ENCODE measurements at regions not wholly inside any gene's neighbourhood (a gene's known extent, or its start where the extent isn't known, plus 50 kb on each side); places are given as distances from the start of the nearest gene placed in this dataset.

DNA sequence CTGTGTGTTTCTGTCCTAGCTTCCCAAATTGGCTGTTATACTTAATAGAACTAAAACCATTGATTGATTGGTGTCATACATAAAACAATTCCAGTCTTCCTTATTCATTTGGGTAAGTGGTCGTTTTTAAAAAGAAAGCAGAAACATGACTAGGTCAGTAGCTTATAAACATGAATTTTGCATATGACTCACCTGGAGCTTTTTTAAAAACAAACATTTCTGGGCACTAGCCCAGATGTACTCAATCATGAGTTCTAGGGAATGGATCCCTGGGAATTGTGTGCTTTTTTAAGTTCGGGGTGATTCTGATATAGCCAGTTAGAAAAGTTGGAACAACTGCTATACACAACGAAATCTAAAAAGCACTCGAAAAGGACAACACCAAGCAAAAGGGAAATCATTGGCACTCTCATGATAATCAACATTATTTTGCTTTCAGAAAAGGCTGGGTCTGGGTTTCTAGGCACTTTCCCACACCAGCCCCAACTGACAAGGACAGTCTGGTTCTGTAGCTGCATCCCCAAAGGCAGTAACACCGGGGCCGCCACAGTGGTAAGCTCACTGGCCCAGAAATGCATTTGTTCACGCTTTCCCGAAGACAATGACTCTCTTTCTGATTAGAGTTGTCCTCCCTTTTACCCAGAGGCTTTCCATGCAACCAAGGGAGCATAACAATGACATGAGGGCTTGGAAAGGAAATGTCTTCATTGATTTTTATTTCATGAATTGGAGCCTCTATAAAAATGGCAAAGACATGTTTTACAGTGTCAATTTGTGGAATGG, 664.9 kb upstream of the WWC1 start:
- TF ChIP-seq, protein P1, sequence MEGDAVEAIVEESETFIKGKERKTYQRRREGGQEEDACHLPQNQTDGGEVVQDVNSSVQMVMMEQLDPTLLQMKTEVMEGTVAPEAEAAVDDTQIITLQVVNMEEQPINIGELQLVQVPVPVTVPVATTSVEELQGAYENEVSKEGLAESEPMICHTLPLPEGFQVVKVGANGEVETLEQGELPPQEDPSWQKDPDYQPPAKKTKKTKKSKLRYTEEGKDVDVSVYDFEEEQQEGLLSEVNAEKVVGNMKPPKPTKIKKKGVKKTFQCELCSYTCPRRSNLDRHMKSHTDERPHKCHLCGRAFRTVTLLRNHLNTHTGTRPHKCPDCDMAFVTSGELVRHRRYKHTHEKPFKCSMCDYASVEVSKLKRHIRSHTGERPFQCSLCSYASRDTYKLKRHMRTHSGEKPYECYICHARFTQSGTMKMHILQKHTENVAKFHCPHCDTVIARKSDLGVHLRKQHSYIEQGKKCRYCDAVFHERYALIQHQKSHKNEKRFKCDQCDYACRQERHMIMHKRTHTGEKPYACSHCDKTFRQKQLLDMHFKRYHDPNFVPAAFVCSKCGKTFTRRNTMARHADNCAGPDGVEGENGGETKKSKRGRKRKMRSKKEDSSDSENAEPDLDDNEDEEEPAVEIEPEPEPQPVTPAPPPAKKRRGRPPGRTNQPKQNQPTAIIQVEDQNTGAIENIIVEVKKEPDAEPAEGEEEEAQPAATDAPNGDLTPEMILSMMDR (IDR thresholded peaks at IDR 0.05; ENCODE audit: low read depth, low read length) = no peak
- no peak overlapping the region for H3K4me3 ChIP-seq
- H3K27me3 ChIP-seq = no peaks in the 10 kb centered on the region
- no peaks in the 10 kb centered on the region for H3K9me3 ChIP-seq (ENCODE audit: low read depth)
- no peaks in the 10 kb centered on the region for H3K4me1 ChIP-seq (ENCODE audit: low read depth)
- H3K36me3 ChIP-seq = no peaks in the 10 kb centered on the region
- no peak for DNase-seq (ENCODE audit: low read depth in 1 of 2, low spot score in 1 of 2)
- no peak overlapping the region for H3K27ac ChIP-seq

DNA sequence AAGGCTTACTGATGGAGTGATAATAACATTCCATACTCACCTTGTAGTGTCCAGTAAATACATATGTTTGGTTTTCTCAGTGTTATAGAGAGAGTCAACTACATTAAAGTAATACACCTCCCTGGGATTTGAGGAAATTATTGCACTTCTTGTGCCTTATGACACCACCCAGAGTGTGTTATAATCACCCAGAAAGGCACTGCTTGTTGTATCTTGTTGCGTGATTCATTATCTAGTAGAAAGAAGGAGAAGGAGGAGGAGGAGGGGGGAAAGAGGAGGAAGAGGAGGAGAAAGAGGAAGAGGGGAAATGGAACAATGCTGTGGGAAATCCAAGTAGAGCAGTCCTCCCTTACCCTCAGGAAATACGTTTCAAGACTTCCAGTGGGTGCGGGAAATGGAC, 661.8 kb upstream of the WWC1 start:
- no peaks in the 10 kb centered on the region for H3K27me3 ChIP-seq
- H3K36me3 ChIP-seq = no peaks in the 10 kb centered on the region
- no peak for DNase-seq (ENCODE audit: low read depth in 1 of 2, low spot score in 1 of 2)
- no peak overlapping the region for H3K4me3 ChIP-seq
- H3K27ac ChIP-seq = no peak overlapping the region
- H3K4me1 ChIP-seq (ENCODE audit: low read depth) = peaks cover 18% of the 10 kb centered on the region
- H3K9me3 ChIP-seq (ENCODE audit: low read depth) = no peaks in the 10 kb centered on the region
- TF ChIP-seq, protein P1 (IDR thresholded peaks at IDR 0.05; ENCODE audit: low read depth, low read length) = no peak

DNA sequence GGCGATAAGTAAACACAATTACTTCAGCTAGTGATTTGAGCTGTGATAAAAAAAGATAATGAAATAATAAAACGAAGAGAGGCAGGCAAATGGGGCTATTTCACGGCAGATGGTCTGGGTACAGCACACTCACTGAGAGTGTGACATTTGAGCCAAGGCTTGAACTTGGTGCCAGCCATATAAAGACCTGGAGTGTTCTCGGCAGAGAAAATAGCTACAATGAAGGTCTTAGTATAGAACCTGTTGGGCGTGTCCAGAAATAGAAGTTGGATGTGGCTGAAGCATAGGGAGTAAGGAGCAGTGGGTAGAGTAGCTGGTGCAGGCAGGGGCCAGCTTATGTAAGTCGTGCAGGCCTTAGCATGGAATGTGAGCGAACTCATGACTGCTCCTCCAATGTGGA, 660.3 kb upstream of the WWC1 start:
- Histone ChIP-seq H3K4me3 (no peak overlapping the region), H3K27me3 (no peaks in the 10 kb centered on the region), H3K4me1 (ENCODE audit: low read depth) (peaks cover 18% of the 10 kb centered on the region), H3K36me3 (no peaks in the 10 kb centered on the region), H3K27ac (no peak overlapping the region), H3K9me3 (ENCODE audit: low read depth) (no peaks in the 10 kb centered on the region)
- TF ChIP-seq, protein P1 (IDR thresholded peaks at IDR 0.05; ENCODE audit: low read depth, low read length) = no peak
- no peak for DNase-seq (ENCODE audit: low read depth in 1 of 2, low spot score in 1 of 2)

DNA sequence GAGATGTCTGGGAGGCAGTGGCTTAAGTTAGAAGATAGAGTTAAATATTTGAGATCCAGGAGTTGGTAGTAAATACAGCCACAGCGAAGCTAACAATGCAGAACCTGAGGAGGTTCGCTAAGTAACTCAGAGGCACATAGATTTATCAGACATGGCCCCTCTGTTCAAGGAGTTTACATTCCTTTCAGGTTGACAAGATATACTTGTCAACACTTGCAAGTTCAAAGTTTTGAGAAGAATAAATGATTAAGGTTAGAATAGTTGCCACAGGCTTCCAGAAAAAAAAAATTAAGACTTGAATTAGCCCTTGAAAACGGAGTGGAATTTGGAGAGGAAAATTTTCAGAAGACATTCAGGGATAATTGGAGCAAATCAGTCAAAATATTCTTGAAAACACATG, 658.3 kb upstream of the WWC1 start:
- Histone ChIP-seq H3K27me3 (no peaks in the 10 kb centered on the region), H3K4me1 (ENCODE audit: low read depth) (peaks cover 18% of the 10 kb centered on the region), H3K9me3 (ENCODE audit: low read depth) (no peaks in the 10 kb centered on the region), H3K4me3 (no peak overlapping the region), H3K36me3 (no peaks in the 10 kb centered on the region), H3K27ac (peak overlapping the region; percentile 32)
- TF ChIP-seq, protein P1 (IDR thresholded peaks at IDR 0.05; ENCODE audit: low read depth, low read length) = no peak
- peak in 1 of 2 donors; percentile 30 for DNase-seq (ENCODE audit: low read depth in 1 of 2, low spot score in 1 of 2)

DNA sequence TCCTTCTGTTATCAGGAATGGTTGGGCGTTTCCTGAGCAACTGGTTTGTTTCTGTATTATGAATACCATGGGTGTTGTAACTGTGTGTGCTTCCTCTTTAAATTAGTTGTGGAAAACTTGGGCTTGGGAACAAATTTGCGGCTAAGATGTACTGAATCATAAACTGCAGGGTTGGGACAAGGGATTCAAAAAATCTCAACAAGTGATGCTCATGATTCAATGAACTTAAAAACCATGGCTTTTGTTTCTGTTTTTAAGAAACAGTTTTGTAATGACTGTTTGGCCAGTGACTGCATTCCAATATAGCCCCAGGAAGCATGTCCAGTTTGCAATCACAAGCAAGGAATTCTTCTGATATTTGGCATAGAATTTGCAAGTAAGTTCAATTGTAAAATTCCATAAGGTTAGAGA, 657.5 kb upstream of the WWC1 start:
- TF ChIP-seq, protein P1 (IDR thresholded peaks at IDR 0.05; ENCODE audit: low read depth, low read length) = no peak
- Histone ChIP-seq H3K36me3 (no peaks in the 10 kb centered on the region), H3K4me3 (no peak overlapping the region), H3K27me3 (no peaks in the 10 kb centered on the region), H3K4me1 (ENCODE audit: low read depth) (peaks cover 22% of the 10 kb centered on the region), H3K9me3 (ENCODE audit: low read depth) (no peaks in the 10 kb centered on the region), H3K27ac (no peak overlapping the region)
- DNase-seq (ENCODE audit: low read depth in 1 of 2, low spot score in 1 of 2) = peak in 1 of 2 donors; percentile 91

Data from cardiac muscle cell (in vitro differentiated cells and primary cell).